GM19463 (cell line): ENCODE measurements at regions not wholly inside any gene's neighbourhood (a gene's known extent, or its start where the extent isn't known, plus 50 kb on each side); places are given as distances from the start of the nearest gene placed in this dataset.

Experiments used
- ATAC-seq: cut with Tn5 transposase; IDR thresholded peaks from one replicate; pipeline ENCODE4 v1.9.1; 2021; ENCODE audit warnings: mild to moderate bottlenecking, moderate library complexity; ENCODE audit not compliant: unreplicated experiment

DNA sequence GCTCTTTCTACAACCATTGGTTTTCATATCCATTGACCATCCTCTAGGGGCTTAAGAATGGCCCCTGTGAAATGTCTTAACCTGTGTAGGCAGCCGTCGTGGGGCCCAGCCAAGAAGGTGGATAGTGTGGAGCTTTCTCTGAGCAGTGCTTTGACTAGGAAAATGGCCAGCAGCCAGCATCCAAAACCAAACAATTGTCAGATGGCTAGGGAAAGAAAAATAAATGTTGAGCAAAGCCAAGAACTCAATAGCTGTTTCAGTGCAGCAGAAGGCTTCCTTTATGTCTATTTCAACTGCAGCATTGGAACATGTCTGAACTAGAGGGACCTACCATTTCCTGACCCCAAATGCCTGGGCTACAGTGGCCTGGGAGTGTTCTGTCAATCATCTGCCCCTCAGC is 374.9 kb downstream of the TLE4 start:
- no peak for ATAC-seq

GRCh38 chr9:79945495-79945894 is 373.7 kb downstream of the TLE4 start:
- ATAC-seq, result no peak

GRCh38 chr9:79945016-79945415 is 373.3 kb downstream of the TLE4 start:
- no peak for ATAC-seq

GRCh38 chr9:79940919-79941318 is 369.2 kb downstream of the TLE4 start:
- ATAC-seq, result no peak

GRCh38 chr9:79939819-79940218 is 368.1 kb downstream of the TLE4 start:
- ATAC-seq, result no peak

GRCh38 chr9:79936336-79936735 is 364.6 kb downstream of the TLE4 start:
- no peak for ATAC-seq

DNA sequence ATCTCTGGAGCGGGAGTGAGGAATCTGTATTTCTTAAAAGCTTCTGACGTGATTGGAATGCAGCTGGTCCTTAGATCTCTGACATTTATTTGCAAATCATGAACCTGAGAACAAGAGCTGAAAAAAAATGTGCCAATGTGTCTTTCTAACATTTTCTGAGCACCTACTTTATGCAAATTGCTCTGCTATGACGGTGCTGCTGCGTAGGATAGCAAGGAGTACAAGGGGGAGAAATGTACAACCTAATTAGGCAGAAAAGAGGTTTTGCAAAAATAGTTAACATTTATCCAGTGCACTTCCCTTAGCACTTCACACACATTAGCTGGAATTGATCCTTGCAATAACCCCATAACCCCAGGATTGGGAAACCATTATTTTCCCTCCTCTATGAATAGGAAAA is 357.5 kb downstream of the TLE4 start:
- ATAC-seq, result no peak

DNA sequence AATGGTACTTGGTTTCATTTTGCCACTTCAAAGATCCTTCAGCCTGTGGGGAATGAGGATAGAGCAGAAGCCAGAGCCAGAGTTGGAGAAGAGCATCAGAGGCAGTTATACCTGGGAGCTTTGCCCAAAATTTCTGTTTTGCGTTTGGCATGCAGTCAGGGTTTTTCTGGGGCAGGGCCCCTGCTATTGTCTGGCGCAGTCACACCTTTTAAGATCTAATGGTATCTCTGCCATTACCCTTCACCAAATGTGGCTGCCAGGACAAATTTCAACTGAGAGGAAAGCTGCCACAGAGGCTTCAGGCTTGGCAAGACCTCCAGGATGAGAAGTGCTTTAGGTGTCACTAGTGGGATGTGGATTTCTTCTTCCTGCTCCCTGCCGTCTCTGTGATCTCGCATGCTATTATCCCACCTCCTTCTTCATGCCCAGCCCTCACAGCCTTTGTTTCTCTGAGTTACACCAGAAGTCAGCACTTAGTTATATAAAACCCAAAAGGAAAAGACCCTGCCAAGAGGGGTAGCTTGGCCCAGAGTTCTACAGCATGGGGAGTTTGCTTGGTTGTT is 357.0 kb downstream of the TLE4 start:
- no peak for ATAC-seq

- ATAC-seq, result no peak
Observed at GRCh38 chr9:79925326-79925725, 353.6 kb downstream of the TLE4 start.

DNA sequence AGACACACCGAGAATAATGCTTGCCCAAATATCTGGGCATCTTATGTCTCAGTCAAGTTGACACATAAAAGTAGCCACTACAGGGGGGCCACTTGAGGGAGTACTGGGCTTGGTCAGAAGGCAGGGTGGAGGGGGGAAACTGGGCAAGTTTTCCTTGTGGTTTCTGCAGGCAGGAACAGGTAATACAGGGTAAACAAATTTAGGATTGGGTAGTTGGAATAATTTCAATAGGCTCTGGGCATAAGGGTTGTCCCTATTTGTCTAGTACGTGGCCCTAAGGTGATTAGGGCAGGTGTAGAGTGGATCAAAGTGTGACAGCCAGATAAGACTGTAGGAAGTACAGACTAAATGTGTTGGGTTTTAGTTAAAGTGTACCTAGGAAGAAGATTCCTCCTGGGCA is 353.1 kb downstream of the TLE4 start:
- ATAC-seq, result no peak

DNA sequence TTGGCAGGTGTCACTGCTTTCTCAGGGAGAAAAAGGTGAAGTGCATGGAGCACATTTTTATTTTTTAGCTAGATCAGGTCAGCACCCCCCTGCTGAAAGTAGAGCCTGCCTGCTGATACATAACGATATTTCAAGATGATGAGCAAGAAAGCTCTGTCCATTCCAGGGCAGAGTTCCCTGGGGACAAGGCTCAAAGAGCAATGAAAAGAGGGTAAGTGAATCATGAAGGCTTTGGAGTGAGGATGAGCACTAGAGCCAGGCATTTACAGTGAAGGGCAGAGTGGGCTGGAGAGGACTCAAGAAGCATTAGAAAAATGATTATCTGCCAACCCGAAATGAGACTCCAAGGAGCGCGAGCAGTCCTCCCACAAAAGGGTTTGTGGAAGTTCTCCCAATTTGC is 345.7 kb downstream of the TLE4 start:
- no peak for ATAC-seq

GRCh38 chr9:79913867-79914266 is 342.1 kb downstream of the TLE4 start:
- no peak for ATAC-seq

DNA sequence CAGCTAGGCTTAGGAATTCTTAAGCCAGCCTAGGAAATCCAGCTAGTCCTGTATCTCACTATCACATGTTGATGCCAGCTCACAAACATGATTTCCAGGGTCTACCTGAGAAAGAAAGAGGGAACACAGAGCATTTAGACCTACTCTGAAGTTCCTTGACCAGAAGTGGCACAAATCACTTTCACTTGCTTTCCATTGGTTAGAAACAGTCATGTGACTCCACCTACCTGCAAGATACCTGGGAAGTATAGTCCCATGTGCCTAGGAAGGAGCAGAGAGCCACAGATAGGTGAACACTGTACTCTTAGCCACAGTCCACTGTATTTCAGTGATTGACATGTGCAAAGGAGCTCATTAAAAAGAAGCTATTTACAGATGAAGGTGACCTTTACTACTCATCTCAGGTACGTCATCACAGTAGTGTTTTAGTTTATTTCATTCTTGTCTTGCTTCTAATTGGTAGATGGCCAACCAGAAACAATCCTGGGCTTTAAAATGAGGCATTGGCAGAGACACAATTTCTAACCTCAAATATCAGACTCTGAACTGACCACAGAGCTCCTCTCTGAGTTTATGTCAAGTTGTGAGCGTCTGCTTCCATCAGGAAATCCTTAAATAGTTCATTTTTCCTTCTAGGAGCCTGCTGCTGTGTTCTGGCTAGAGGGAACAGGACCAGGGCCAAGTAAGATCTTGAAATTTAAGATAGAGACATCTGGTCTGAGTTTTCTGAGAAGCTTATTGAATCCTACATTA is 340.7 kb downstream of the TLE4 start:
- ATAC-seq, result no peak

GRCh38 chr9:79911724-79912123 is 340.0 kb downstream of the TLE4 start:
- ATAC-seq, result no peak

DNA sequence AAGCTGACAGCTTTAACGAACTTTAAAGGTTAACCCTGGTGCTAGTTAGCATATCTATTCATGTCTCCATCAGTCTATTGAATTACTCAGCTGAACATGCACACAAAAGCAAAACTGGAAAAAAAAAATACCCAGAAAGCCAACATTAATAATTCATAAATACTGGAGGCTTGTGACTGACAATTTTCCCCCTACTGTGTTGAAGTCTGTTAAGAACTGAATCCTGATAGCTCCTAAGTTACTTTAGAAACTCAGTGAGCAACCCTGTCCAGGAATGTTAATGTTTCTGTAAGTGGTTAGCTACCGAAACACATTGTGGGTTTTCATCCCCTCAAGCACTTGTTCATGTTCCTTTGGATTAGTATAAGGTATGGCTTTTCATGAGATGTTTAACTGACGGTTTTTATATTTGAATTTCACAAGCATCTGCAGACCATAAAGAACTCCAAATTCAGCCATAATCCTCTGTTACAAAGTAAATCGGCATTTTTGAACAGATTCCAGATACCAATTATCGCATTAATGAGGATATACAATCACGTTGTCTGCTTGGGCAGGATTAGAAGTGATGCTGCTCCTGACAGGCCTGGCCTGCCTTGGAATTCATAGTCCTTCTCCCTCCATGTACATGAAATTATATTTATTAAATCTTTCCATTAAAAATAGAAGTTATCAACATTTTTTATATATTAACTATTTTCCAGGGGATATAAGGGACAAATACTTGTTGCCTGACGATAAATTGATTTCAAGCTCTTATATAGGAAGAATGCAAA is 331.2 kb downstream of the TLE4 start:
- no peak for ATAC-seq

DNA sequence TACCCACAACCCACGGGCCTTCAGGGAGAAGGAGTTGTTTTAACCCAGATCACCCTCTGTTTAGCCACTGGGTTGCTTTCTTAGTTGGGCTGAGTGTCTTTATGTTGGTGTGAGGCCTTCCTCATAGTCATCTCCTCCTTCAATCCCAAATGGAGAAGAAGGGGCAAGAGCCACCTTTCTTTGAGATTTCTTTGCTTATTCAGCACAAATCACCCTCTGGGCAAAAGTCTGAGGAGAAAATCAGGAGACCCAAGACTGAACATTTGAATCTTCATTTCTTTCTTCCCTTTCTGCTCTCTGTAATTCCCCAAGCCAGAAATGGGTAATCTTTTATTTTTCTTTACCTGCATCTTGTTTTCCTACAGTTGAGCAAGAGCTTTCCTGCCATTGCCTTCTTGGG is 329.0 kb downstream of the TLE4 start:
- no peak for ATAC-seq

DNA sequence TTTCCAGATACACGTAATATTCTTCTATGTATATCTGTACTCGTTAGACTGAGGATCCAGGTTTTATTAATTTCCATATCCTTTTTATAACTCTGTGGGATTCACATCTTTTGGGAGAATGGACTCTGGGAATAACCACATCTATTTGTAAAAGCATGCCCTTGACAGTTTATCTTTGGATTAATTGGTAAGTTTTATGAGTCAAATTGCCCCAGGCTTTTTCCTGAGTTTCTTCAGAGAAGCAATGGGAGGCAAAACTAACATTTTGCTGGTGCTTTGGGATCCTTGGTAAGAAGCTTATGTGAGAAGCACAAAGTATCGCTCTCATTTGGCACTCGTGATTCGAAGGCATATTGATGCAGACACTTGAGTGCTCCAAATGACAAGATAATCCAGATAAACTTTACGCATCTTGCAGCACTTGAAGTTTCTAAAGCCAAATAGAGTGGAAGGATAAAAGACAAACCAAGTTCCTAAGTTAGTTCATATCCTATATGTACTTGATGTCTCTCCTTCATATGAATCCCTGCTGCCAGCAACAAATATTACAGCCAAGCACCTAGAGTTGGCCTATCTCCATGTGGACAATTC is 324.7 kb downstream of the TLE4 start:
- no peak for ATAC-seq

DNA sequence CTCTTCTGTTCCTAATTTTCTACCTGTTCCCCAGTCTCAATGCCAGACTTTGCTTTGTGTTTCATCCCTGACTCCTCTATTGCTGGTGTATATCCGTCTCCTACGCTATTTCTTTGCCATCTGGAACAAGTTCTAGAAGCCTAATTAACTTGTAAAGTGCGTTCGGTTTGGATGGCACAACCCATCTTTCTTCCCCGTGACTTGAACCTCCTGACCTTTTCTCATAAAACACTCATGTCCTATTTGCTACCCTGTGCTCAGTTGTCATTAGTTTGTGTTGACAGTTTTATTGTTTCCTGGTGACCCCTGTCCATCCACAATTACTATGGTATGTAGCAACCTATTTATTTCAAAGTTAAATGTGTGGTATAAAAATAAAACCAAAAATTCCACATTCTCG is 323.5 kb downstream of the TLE4 start:
- no peak for ATAC-seq

DNA sequence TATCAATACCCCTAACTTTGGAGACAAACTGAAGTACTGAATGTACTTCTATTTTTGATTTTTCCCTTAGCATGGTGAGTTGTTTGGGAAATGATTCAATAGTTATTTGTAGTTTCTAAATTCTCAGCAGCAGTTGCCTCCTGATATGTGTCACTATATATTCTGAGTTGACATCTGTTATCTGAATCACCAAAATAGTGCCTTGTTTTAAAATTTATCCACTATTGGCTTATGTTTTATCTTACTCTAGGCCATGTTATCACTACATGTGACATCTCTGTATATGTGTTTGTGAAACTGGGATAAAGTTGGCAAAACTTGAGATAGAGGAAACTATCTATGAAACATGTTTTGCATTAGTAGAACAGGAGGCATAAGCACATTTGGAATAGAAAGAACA is 317.6 kb downstream of the TLE4 start:
- no peak for ATAC-seq

GRCh38 chr9:79885093-79885857 is 313.5 kb downstream of the TLE4 start:
- ATAC-seq, result no peak

GRCh38 chr9:79884546-79884945 is 312.8 kb downstream of the TLE4 start:
- no peak for ATAC-seq
